Brain microvascular endothelial cell (primary cell): ENCODE measurements at regions not wholly inside any gene's neighbourhood (a gene's known extent, or its start where the extent isn't known, plus 50 kb on each side); places are given as distances from the start of the nearest gene placed in this dataset.

Experiments used
- DNase-seq: peaks from one replicate; pipeline ENCODE4 v3.0.0-alpha.2; 2020
- H3K27ac ChIP-seq: fragments of 250-450 bp; sonication (Bioruptor Pico); 2 replicates; pipeline ENCODE4 v1.5.1; 2020; ENCODE audit warnings: mild to moderate bottlenecking, moderate library complexity
- H3K27me3 ChIP-seq: fragments of 250-450 bp; sonication (Bioruptor Pico); replicated peaks from 2 replicates; pipeline ENCODE4 v1.5.1; 2020; ENCODE audit warnings: mild to moderate bottlenecking
- H3K36me3 ChIP-seq: fragments of 250-450 bp; sonication (Bioruptor Pico); replicated peaks from 2 replicates; pipeline ENCODE4 v1.5.1; 2020; ENCODE audit warnings: mild to moderate bottlenecking
- H3K4me3 ChIP-seq: 2 replicates; pipeline ENCODE4 v1.5.1; 2011; ENCODE audit warnings: low read depth, mild to moderate bottlenecking, control low read depth, low read length, moderate library complexity
- in situ Hi-C: cut with HindIII; loops from 2 replicates; pipeline ENCODE4 v1.10.0; 2017; ENCODE audit warnings: low sequenced_read_pairs, low pct_ligation_motif_present
- TF ChIP-seq, protein P1 (sequence below): IDR thresholded peaks from 2 replicates; pipeline ENCODE4 v1.5.1; 2011; ENCODE audit warnings: low read depth, mild to moderate bottlenecking, moderate library complexity, low read length, control low read depth, inconsistent platforms; ENCODE audit errors: missing control alignments

DNA sequence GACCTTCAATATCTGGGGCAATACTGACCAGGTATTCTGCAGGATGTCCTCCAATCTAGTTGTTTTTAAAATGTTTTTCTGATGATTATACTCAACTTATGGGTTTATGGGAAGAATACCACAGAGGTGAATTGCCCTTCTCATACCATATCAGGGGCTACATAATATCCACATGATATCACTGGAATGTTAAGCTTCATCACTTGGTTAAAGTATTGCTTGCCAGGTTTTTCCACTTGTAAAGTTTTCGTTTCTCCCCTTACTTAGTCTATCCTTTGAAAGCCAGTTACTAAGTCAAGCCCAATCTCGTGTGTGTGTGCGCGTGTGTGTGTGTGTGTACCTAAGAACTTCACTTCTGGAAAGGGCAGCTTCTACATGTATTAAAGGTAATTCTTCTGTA, 980.9 kb upstream of the FBXO33 start:
- DNase-seq: no peak
- Histone ChIP-seq H3K4me3 (no peak overlapping the region), H3K27me3 (no peaks in the 10 kb centered on the region), H3K36me3 (no peaks in the 10 kb centered on the region), H3K27ac (no peak overlapping the region)
- in situ Hi-C loops: no loop called here
- TF ChIP-seq, protein P1, sequence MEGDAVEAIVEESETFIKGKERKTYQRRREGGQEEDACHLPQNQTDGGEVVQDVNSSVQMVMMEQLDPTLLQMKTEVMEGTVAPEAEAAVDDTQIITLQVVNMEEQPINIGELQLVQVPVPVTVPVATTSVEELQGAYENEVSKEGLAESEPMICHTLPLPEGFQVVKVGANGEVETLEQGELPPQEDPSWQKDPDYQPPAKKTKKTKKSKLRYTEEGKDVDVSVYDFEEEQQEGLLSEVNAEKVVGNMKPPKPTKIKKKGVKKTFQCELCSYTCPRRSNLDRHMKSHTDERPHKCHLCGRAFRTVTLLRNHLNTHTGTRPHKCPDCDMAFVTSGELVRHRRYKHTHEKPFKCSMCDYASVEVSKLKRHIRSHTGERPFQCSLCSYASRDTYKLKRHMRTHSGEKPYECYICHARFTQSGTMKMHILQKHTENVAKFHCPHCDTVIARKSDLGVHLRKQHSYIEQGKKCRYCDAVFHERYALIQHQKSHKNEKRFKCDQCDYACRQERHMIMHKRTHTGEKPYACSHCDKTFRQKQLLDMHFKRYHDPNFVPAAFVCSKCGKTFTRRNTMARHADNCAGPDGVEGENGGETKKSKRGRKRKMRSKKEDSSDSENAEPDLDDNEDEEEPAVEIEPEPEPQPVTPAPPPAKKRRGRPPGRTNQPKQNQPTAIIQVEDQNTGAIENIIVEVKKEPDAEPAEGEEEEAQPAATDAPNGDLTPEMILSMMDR: no peak

DNA sequence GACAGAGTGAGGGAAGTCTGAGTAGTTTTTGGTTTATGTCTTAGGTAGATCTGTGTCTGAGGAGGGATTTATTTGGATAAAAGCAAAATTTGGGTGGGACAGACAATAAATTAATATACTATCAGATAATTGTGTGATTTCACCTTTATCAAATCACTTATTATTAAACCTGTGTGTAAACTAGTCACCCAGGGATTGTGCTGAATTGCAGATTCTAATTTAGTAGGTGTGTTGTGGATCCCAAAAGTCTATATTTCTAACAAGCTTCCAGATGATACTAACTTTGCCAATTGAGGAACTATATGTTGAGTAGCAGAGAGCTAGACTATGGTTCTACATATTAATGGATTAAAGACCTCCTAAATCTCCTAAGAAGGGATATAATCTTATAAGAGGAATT, 978.5 kb upstream of the FBXO33 start:
- no peaks in the 10 kb centered on the region for H3K36me3 ChIP-seq
- in situ Hi-C loops: no loop called here
- TF ChIP-seq, protein P1: no peak
- no peak overlapping the region for H3K4me3 ChIP-seq
- DNase-seq: no peak
- H3K27ac ChIP-seq: no peak overlapping the region
- H3K27me3 ChIP-seq: no peaks in the 10 kb centered on the region

DNA sequence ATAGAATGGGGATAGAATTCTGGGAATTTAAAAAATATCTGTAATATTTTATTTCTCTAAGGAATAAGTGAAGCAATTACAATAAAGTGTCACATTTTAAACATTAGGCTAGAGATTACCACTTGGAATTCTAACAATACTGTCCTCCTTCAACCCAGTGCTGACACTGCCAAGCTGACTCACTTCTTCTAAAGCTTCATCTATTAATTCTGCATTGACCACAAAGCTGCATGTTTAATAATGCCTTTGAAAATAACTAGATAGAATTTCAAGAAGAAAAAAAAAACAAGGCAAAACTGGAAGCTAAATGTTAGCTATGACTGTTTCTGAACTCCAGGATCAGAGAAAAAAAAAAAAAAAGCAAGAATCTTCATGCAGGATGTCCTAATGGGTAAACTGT, 970.7 kb upstream of the FBXO33 start:
- TF ChIP-seq, protein P1: no peak
- no peak overlapping the region for H3K27ac ChIP-seq
- H3K27me3 ChIP-seq: no peaks in the 10 kb centered on the region
- in situ Hi-C loops: no loop called here
- no peaks in the 10 kb centered on the region for H3K36me3 ChIP-seq
- no peak overlapping the region for H3K4me3 ChIP-seq
- no peak for DNase-seq

DNA sequence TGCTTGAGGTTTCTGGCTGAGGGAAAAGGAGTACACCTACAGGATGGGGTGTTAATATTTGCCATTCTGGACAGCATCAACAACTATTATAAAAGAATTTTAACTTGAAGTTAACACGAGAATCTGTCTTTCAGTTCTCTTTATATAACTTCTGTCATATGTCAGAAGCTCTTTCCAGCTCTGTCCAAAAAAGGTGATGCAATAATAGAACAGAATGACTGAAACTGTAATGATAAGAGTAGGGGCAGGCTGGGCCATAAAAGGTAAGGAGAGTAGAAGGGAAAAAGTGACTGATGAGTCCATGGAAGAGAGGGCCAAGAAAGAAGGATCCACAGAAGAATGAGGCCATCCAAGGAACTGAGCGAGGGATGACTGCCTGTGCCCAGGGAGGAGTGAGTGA, 966.7 kb upstream of the FBXO33 start:
- TF ChIP-seq, protein P1: no peak
- no peak for DNase-seq
- in situ Hi-C loops: no loop called here
- Histone ChIP-seq H3K36me3 (no peaks in the 10 kb centered on the region), H3K4me3 (no peak overlapping the region), H3K27ac (no peak overlapping the region), H3K27me3 (no peaks in the 10 kb centered on the region)

DNA sequence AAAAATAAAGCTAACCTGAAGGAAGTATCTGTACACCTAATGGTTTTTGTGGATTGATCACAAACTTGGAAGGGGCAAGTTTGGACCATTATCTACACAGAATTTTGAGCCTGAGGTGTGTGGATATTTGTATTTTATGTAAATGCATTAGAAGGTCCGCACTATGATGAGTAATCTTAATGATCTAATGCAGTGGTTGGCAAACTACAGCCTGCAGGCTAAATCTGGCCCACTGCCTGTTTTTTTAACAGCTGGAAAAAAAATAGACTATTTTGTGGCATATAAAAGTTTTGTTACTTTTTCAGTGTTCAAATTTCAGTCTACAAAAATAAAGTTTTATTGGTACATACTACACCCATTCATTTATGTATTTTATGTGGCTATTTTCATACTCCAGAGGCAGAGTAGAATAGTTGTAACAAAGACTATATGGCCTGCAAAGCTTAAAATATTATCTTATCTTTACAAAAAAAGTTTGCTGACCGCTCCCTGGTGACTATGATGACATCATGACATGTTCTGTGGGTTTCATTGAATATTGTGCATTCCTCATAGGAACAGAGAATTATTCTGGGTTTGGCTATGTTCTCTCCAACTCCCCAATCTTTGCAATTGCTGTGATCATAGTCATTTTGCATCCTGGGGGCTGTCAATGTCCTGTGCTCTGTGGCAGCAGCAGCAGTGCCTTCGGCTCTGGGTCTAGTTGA, 962.6 kb upstream of the FBXO33 start:
- TF ChIP-seq, protein P1: no peak
- no peak overlapping the region for H3K4me3 ChIP-seq
- DNase-seq: no peak
- H3K36me3 ChIP-seq: no peaks in the 10 kb centered on the region
- no peaks in the 10 kb centered on the region for H3K27me3 ChIP-seq
- H3K27ac ChIP-seq: no peak overlapping the region
- in situ Hi-C loops: no loop called here

DNA sequence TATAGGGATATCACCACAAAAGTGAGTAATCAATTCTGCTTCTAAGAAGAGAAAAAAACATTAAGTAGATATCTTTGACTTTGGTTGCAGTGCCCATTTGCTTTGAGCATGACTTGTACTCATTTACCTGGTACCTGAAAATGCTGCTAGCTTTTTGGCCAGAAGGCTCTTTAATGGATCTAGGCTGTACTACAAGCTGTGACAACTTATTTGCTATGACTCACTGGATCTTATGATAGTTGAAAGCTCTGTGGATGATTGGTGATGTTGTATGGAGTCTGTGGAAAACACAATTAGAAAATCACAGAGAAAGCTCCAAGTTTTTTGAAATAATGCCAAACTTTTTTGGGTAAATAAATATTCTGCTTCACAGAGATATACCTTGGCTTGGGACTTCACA, 960.9 kb upstream of the FBXO33 start:
- Histone ChIP-seq H3K27me3 (no peaks in the 10 kb centered on the region), H3K4me3 (no peak overlapping the region), H3K27ac (no peak overlapping the region), H3K36me3 (no peaks in the 10 kb centered on the region)
- in situ Hi-C loops: no loop called here
- TF ChIP-seq, protein P1: no peak
- no peak for DNase-seq
